ENCODE measurements at regions not wholly inside any gene's neighbourhood (a gene's known extent, or its start where the extent isn't known, plus 50 kb on each side); places are given as distances from the start of the nearest gene placed in this dataset.

- in situ Hi-C loops (cut with MboI; ENCODE audit: low sequenced_read_pairs): no loop called here
Observed at GRCh38 chr18:22355598-22355997, 62.1 kb downstream of the CTAGE1 start.

- in situ Hi-C loops (cut with MboI; ENCODE audit: low sequenced_read_pairs): no loop called here
Observed at GRCh38 chr18:22355069-22355468, 62.6 kb downstream of the CTAGE1 start.

- in situ Hi-C loops (cut with MboI; ENCODE audit: low sequenced_read_pairs): no loop called here
Observed at GRCh38 chr18:22349966-22350365, 67.7 kb downstream of the CTAGE1 start.

- in situ Hi-C loops (cut with MboI; ENCODE audit: low sequenced_read_pairs): no loop called here
Observed at GRCh38 chr18:22349317-22349898, 68.3 kb downstream of the CTAGE1 start.

- in situ Hi-C loops (cut with MboI; ENCODE audit: low sequenced_read_pairs): no loop called here
Observed at GRCh38 chr18:22348521-22349316, 69.0 kb downstream of the CTAGE1 start.

- in situ Hi-C loops (cut with MboI; ENCODE audit: low sequenced_read_pairs): no loop called here
Observed at GRCh38 chr18:22347606-22348511, 69.9 kb downstream of the CTAGE1 start.

GRCh38 chr18:22346953-22347605 is 70.6 kb downstream of the CTAGE1 start:
- in situ Hi-C loops (cut with MboI; ENCODE audit: low sequenced_read_pairs): no loop called here

GRCh38 chr18:22346401-22346952 is 71.2 kb downstream of the CTAGE1 start:
- in situ Hi-C loops (cut with MboI; ENCODE audit: low sequenced_read_pairs): no loop called here

GRCh38 chr18:22345718-22346117 is 72.0 kb downstream of the CTAGE1 start:
- in situ Hi-C loops (cut with MboI; ENCODE audit: low sequenced_read_pairs): no loop called here

- in situ Hi-C loops (cut with MboI; ENCODE audit: low sequenced_read_pairs): no loop called here
Observed at GRCh38 chr18:22344908-22345670, 72.6 kb downstream of the CTAGE1 start.

- in situ Hi-C loops (cut with MboI; ENCODE audit: low sequenced_read_pairs): no loop called here
Observed at GRCh38 chr18:22344445-22344844, 73.3 kb downstream of the CTAGE1 start.

- in situ Hi-C loops (cut with MboI; ENCODE audit: low sequenced_read_pairs): no loop called here
Observed at GRCh38 chr18:22343613-22344012, 74.1 kb downstream of the CTAGE1 start.

- in situ Hi-C loops (cut with MboI; ENCODE audit: low sequenced_read_pairs): no loop called here
Observed at GRCh38 chr18:22342625-22343024, 75.1 kb downstream of the CTAGE1 start.

GRCh38 chr18:22340331-22340730 is 77.4 kb downstream of the CTAGE1 start:
- in situ Hi-C loops (cut with MboI; ENCODE audit: low sequenced_read_pairs): no loop called here

GRCh38 chr18:22339913-22340312 is 77.8 kb downstream of the CTAGE1 start:
- in situ Hi-C loops (cut with MboI; ENCODE audit: low sequenced_read_pairs): no loop called here

GRCh38 chr18:22337833-22338232 is 79.9 kb downstream of the CTAGE1 start:
- in situ Hi-C loops (cut with MboI; ENCODE audit: low sequenced_read_pairs): no loop called here

GRCh38 chr18:22337306-22337705 is 80.4 kb downstream of the CTAGE1 start:
- in situ Hi-C loops (cut with MboI; ENCODE audit: low sequenced_read_pairs): no loop called here

GRCh38 chr18:22336406-22336805 is 81.3 kb downstream of the CTAGE1 start:
- in situ Hi-C loops (cut with MboI; ENCODE audit: low sequenced_read_pairs): no loop called here

GRCh38 chr18:22335731-22336198 is 82.0 kb downstream of the CTAGE1 start:
- in situ Hi-C loops (cut with MboI; ENCODE audit: low sequenced_read_pairs): no loop called here

- in situ Hi-C loops (cut with MboI; ENCODE audit: low sequenced_read_pairs): no loop called here
Observed at GRCh38 chr18:22334567-22334966, 83.1 kb downstream of the CTAGE1 start.

Data from HL-60/S4 treated with phorbol 12-myristate 13-acetate at 8.2 ng/mL for 4 days and 3 days (cell line).